ENCODE measurements at regions not wholly inside any gene's neighbourhood (a gene's known extent, or its start where the extent isn't known, plus 50 kb on each side); places are given as distances from the start of the nearest gene placed in this dataset.

GRCh38 chrX:40440866-40441265 is 139.9 kb upstream of the ATP6AP2 start:
- Histone ChIP-seq H3K9ac (ENCODE audit: low read length) (no peak overlapping the region), H3K36me3 (ENCODE audit: insufficient read depth, low read length) (no peaks in the 10 kb centered on the region), H3K9me3 (ENCODE audit: low read length) (no peaks in the 10 kb centered on the region), H3K9me2 (replicated peaks; ENCODE audit: insufficient read depth, low read length) (no peaks in the 10 kb centered on the region), H2AFZ (ENCODE audit: low read length) (no peak overlapping the region), H3K4me1 (ENCODE audit: low read length) (no peaks in the 10 kb centered on the region), H3K27ac (ENCODE audit: low read length) (no peak overlapping the region), H4K20me1 (ENCODE audit: insufficient read depth, low read depth, low read length) (no peaks in the 10 kb centered on the region), H3K4me3 (ENCODE audit: low read length) (no peak overlapping the region), H3K4me2 (ENCODE audit: low read depth, low read length, poor library complexity, severe bottlenecking) (no peak overlapping the region), H3K79me2 (ENCODE audit: low read length) (no peaks in the 10 kb centered on the region), H3K27me3 (ENCODE audit: low read length) (no peaks in the 10 kb centered on the region)
- DNase-seq = no peak

DNA sequence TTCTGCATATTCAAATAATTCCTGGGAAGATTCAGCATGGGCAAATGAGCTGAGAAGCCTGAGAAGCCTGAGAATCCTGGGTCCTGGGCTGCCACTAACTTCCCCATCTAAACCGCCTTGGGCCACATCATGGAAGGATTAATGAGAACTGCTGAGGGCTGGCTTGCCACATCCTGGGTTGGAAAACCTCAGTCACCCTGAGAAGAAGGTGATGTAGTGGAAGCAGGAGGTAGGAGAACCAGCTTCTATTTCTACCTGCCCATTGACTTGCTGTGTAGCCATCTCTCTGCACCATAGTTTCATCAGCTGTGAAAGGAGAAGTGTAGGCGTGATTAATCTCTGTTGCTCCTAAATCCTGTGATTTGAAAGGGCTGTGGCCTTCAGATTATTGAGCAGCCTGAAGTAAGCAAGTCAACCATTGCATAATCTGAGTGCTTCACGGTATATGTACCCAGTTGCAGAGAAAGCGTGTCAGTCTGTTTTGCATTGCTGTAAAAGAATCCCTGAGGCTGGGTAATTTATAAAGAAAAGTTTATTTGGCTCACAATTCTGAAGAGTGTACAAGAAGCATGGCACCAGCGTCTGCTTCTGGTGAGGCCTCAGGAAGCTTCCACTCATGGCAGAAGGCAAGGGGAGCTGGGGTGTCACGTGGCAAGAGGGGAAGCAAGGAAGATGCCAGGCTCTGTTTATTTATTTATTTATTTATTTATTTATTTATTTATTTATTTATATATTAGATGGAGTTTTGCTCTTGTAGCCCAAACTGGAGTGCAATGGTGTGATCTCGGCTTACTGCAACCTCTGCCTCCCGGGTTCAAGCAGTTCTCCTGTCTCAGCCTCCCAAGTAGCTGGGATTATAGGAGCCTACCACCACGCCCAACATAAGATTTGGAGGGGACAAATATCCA is 140.9 kb upstream of the ATP6AP2 start:
- no peaks in the 10 kb centered on the region for H3K79me2 ChIP-seq (ENCODE audit: low read length)
- no peak overlapping the region for H3K27ac ChIP-seq (ENCODE audit: low read length)
- no peaks in the 10 kb centered on the region for H3K4me1 ChIP-seq (ENCODE audit: low read length)
- H3K27me3 ChIP-seq (ENCODE audit: low read length) = no peaks in the 10 kb centered on the region
- no peak overlapping the region for H2AFZ ChIP-seq (ENCODE audit: low read length)
- no peaks in the 10 kb centered on the region for H3K36me3 ChIP-seq (ENCODE audit: insufficient read depth, low read length)
- no peak for DNase-seq
- H4K20me1 ChIP-seq (ENCODE audit: insufficient read depth, low read depth, low read length) = no peaks in the 10 kb centered on the region
- no peak overlapping the region for H3K4me3 ChIP-seq (ENCODE audit: low read length)
- no peaks in the 10 kb centered on the region for H3K9me3 ChIP-seq (ENCODE audit: low read length)
- no peak overlapping the region for H3K9ac ChIP-seq (ENCODE audit: low read length)
- no peaks in the 10 kb centered on the region for H3K9me2 ChIP-seq (replicated peaks; ENCODE audit: insufficient read depth, low read length)
- H3K4me2 ChIP-seq (ENCODE audit: low read depth, low read length, poor library complexity, severe bottlenecking) = no peak overlapping the region

DNA sequence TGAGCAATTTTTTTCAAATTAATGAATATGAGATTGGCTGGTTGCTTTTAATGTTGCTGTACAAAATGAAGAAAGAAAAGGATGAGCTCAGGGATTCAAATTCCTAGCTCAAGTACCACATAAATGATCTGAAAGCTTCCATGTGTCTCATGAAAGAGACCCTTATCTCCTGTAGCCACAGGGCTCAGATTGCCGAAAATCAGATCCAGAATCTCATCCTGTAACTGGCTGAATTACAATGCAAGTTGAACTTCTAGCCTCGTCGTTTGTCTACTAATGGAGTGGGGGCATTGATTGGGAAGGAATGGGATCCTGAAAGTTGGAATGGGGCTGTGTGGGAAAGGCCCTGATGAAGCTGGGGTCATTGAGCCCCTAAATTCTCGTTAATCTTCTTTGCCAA is 143.4 kb upstream of the ATP6AP2 start:
- H3K27ac ChIP-seq (ENCODE audit: low read length) = no peak overlapping the region

DNA sequence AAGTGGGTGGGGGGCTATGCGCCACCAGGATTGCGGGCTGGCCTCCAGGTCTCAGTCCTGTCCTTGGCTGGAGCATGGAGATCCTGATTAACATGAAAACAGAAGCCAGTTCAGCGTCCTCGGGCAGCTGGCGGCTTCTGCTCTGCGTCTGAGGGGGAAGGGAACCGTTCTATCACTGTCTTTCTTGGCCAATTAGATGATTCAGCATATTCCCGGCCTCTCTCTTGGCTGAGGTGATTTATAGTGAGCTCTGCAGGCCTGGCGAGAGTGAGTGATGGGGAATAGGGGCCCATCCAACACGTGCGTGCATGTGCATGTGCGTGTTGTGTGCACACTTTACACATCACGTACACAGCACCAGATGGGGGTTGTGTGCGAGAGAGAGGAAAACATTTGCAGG is 145.8 kb upstream of the ATP6AP2 start:
- no peak for DNase-seq
- H3K9ac ChIP-seq (ENCODE audit: low read length) = no peak overlapping the region
- H3K4me2 ChIP-seq (ENCODE audit: low read depth, low read length, poor library complexity, severe bottlenecking) = no peak overlapping the region
- no peaks in the 10 kb centered on the region for H3K9me2 ChIP-seq (replicated peaks; ENCODE audit: insufficient read depth, low read length)
- no peaks in the 10 kb centered on the region for H3K4me1 ChIP-seq (ENCODE audit: low read length)
- H3K36me3 ChIP-seq (ENCODE audit: insufficient read depth, low read length) = no peaks in the 10 kb centered on the region
- H3K79me2 ChIP-seq (ENCODE audit: low read length) = no peaks in the 10 kb centered on the region
- H4K20me1 ChIP-seq (ENCODE audit: insufficient read depth, low read depth, low read length) = no peaks in the 10 kb centered on the region
- H2AFZ ChIP-seq (ENCODE audit: low read length) = no peak overlapping the region
- no peak overlapping the region for H3K27ac ChIP-seq (ENCODE audit: low read length)
- no peaks in the 10 kb centered on the region for H3K9me3 ChIP-seq (ENCODE audit: low read length)
- no peaks in the 10 kb centered on the region for H3K27me3 ChIP-seq (ENCODE audit: low read length)
- H3K4me3 ChIP-seq (ENCODE audit: low read length) = no peak overlapping the region

More for the DNA sequence above, 143.4 kb upstream of the ATP6AP2 start:
- no peaks in the 10 kb centered on the region for H4K20me1 ChIP-seq (ENCODE audit: insufficient read depth, low read depth, low read length)
- no peaks in the 10 kb centered on the region for H3K4me1 ChIP-seq (ENCODE audit: low read length)
- DNase-seq = no peak
- no peak overlapping the region for H3K4me2 ChIP-seq (ENCODE audit: low read depth, low read length, poor library complexity, severe bottlenecking)
- H3K79me2 ChIP-seq (ENCODE audit: low read length) = no peaks in the 10 kb centered on the region
- no peaks in the 10 kb centered on the region for H3K36me3 ChIP-seq (ENCODE audit: insufficient read depth, low read length)
- H3K4me3 ChIP-seq (ENCODE audit: low read length) = no peak overlapping the region
- no peak overlapping the region for H2AFZ ChIP-seq (ENCODE audit: low read length)
- no peaks in the 10 kb centered on the region for H3K9me2 ChIP-seq (replicated peaks; ENCODE audit: insufficient read depth, low read length)
- no peaks in the 10 kb centered on the region for H3K27me3 ChIP-seq (ENCODE audit: low read length)
- H3K9ac ChIP-seq (ENCODE audit: low read length) = no peak overlapping the region
- no peaks in the 10 kb centered on the region for H3K9me3 ChIP-seq (ENCODE audit: low read length)

DNA sequence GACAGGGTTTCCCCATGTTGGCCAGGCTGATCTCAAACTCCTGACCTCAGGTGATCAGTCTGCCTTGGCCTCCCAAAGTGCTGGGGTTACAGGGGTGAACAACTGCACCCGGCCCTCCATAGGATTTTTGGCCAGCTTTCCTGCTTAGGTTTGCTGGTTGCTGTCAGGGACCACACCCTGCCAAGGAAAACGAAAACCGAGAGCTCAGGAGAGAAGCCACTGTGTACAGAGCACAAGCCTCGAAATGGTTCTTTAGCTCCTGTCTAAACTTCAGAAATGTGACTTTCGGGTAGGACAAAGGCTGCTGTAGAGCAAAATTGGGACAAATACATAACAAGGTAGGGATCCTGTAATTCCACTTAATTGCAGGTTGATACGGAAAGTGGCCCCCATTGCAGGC is 146.3 kb upstream of the ATP6AP2 start:
- Histone ChIP-seq H3K9ac (ENCODE audit: low read length) (no peak overlapping the region), H4K20me1 (ENCODE audit: insufficient read depth, low read depth, low read length) (no peaks in the 10 kb centered on the region), H3K9me3 (ENCODE audit: low read length) (no peaks in the 10 kb centered on the region), H2AFZ (ENCODE audit: low read length) (no peak overlapping the region), H3K27ac (ENCODE audit: low read length) (no peak overlapping the region), H3K9me2 (replicated peaks; ENCODE audit: insufficient read depth, low read length) (no peaks in the 10 kb centered on the region), H3K4me2 (ENCODE audit: low read depth, low read length, poor library complexity, severe bottlenecking) (no peak overlapping the region), H3K79me2 (ENCODE audit: low read length) (no peaks in the 10 kb centered on the region), H3K4me1 (ENCODE audit: low read length) (no peaks in the 10 kb centered on the region), H3K27me3 (ENCODE audit: low read length) (no peaks in the 10 kb centered on the region), H3K36me3 (ENCODE audit: insufficient read depth, low read length) (no peaks in the 10 kb centered on the region), H3K4me3 (ENCODE audit: low read length) (no peak overlapping the region)
- DNase-seq = no peak

GRCh38 chrX:40433160-40433559 is 147.6 kb upstream of the ATP6AP2 start:
- H3K9me3 ChIP-seq (ENCODE audit: low read length) = no peaks in the 10 kb centered on the region

GRCh38 chrX:40424259-40424658 is 156.5 kb upstream of the ATP6AP2 start:
- H3K9ac ChIP-seq (ENCODE audit: low read length) = no peak overlapping the region
- no peaks in the 10 kb centered on the region for H3K9me3 ChIP-seq (ENCODE audit: low read length)
- no peaks in the 10 kb centered on the region for H3K4me1 ChIP-seq (ENCODE audit: low read length)
- H3K79me2 ChIP-seq (ENCODE audit: low read length) = no peaks in the 10 kb centered on the region
- H3K27ac ChIP-seq (ENCODE audit: low read length) = no peak overlapping the region
- H3K27me3 ChIP-seq (ENCODE audit: low read length) = 0 out of 2 replicates have a peak, but pooled peaks cover 3% of the 10 kb centered on the region
- DNase-seq = no peak
- no peaks in the 10 kb centered on the region for H3K36me3 ChIP-seq (ENCODE audit: insufficient read depth, low read length)
- no peaks in the 10 kb centered on the region for H4K20me1 ChIP-seq (ENCODE audit: insufficient read depth, low read depth, low read length)
- no peaks in the 10 kb centered on the region for H3K9me2 ChIP-seq (replicated peaks; ENCODE audit: insufficient read depth, low read length)
- no peak overlapping the region for H3K4me2 ChIP-seq (ENCODE audit: low read depth, low read length, poor library complexity, severe bottlenecking)
- no peak overlapping the region for H3K4me3 ChIP-seq (ENCODE audit: low read length)
- H2AFZ ChIP-seq (ENCODE audit: low read length) = no peak overlapping the region

More at GRCh38 chrX:40433160-40433559, 147.6 kb upstream of the ATP6AP2 start:
- Histone ChIP-seq H4K20me1 (ENCODE audit: insufficient read depth, low read depth, low read length) (no peaks in the 10 kb centered on the region), H2AFZ (ENCODE audit: low read length) (no peak overlapping the region), H3K4me2 (ENCODE audit: low read depth, low read length, poor library complexity, severe bottlenecking) (no peak overlapping the region), H3K27ac (ENCODE audit: low read length) (no peak overlapping the region), H3K9me2 (replicated peaks; ENCODE audit: insufficient read depth, low read length) (no peaks in the 10 kb centered on the region), H3K9ac (ENCODE audit: low read length) (no peak overlapping the region), H3K36me3 (ENCODE audit: insufficient read depth, low read length) (no peaks in the 10 kb centered on the region), H3K4me1 (ENCODE audit: low read length) (no peaks in the 10 kb centered on the region), H3K4me3 (ENCODE audit: low read length) (no peak overlapping the region), H3K27me3 (ENCODE audit: low read length) (0 out of 2 replicates have a peak, but pooled peaks cover 3% of the 10 kb centered on the region), H3K79me2 (ENCODE audit: low read length) (no peaks in the 10 kb centered on the region)
- no peak for DNase-seq

- no peak overlapping the region for H3K4me2 ChIP-seq (ENCODE audit: low read depth, low read length, poor library complexity, severe bottlenecking)
- H3K27ac ChIP-seq (ENCODE audit: low read length) = no peak overlapping the region
- H3K36me3 ChIP-seq (ENCODE audit: insufficient read depth, low read length) = no peaks in the 10 kb centered on the region
- H3K4me1 ChIP-seq (ENCODE audit: low read length) = no peaks in the 10 kb centered on the region
- H3K79me2 ChIP-seq (ENCODE audit: low read length) = no peaks in the 10 kb centered on the region
- no peak overlapping the region for H3K4me3 ChIP-seq (ENCODE audit: low read length)
- no peaks in the 10 kb centered on the region for H4K20me1 ChIP-seq (ENCODE audit: insufficient read depth, low read depth, low read length)
- H3K9ac ChIP-seq (ENCODE audit: low read length) = no peak overlapping the region
- no peak for DNase-seq
- H2AFZ ChIP-seq (ENCODE audit: low read length) = no peak overlapping the region
- no peaks in the 10 kb centered on the region for H3K9me3 ChIP-seq (ENCODE audit: low read length)
- no peaks in the 10 kb centered on the region for H3K27me3 ChIP-seq (ENCODE audit: low read length)
- H3K9me2 ChIP-seq (replicated peaks; ENCODE audit: insufficient read depth, low read length) = no peaks in the 10 kb centered on the region
Observed at GRCh38 chrX:40423299-40423698, 157.5 kb upstream of the ATP6AP2 start.

Measured in Karpas-422 (cell line).